Activated naive CD8-positive, alpha-beta T cell treated with anti-CD3 and anti-CD28 coated beads, Interleukin-2, amount 10 ng/mL, durations not matched to agents 7 days and 5 days (primary cell): ENCODE measurements at regions not wholly inside any gene's neighbourhood (a gene's known extent, or its start where the extent isn't known, plus 50 kb on each side); places are given as distances from the start of the nearest gene placed in this dataset.

Source experiments
- ATAC-seq: fragments of 150-1000 bp; cut with Tn5 transposase; one replicate; pipeline ENCODE4 v1.10.0; 2021; ENCODE audit warnings: low read depth, moderate library complexity
- POLR2A ChIA-PET: fragments of 350-600 bp; sonication (Branson Sonifier 250); formaldehyde crosslinking; loops from one replicate; lab custom pipeline; 2021; ENCODE audit warnings: antibody characterized with exemption; lab: Charles Lee
- DNase-seq: peaks from one replicate; pipeline ENCODE4 v3.0.0; 2021
- H3K27ac Mint-ChIP-seq: one replicate; pipeline ENCODE4 v1.8.0; 2022; ENCODE audit warnings: mild to moderate bottlenecking, mixed read lengths
- H3K27me3 Mint-ChIP-seq: one replicate; pipeline ENCODE4 v1.8.0; 2022; ENCODE audit warnings: mild to moderate bottlenecking, moderate library complexity, mixed read lengths
- H3K36me3 Mint-ChIP-seq: one replicate; pipeline ENCODE4 v1.8.0; 2021; ENCODE audit warnings: mild to moderate bottlenecking, mixed read lengths
- H3K4me1 Mint-ChIP-seq: one replicate; pipeline ENCODE4 v1.8.0; 2021; ENCODE audit warnings: mixed read lengths
- H3K4me3 Mint-ChIP-seq: one replicate; pipeline ENCODE4 v1.8.0; 2022; ENCODE audit warnings: mild to moderate bottlenecking, moderate library complexity, mixed read lengths
- H3K9me3 Mint-ChIP-seq: one replicate; pipeline ENCODE4 v1.8.0; 2021; ENCODE audit warnings: mixed read lengths

DNA sequence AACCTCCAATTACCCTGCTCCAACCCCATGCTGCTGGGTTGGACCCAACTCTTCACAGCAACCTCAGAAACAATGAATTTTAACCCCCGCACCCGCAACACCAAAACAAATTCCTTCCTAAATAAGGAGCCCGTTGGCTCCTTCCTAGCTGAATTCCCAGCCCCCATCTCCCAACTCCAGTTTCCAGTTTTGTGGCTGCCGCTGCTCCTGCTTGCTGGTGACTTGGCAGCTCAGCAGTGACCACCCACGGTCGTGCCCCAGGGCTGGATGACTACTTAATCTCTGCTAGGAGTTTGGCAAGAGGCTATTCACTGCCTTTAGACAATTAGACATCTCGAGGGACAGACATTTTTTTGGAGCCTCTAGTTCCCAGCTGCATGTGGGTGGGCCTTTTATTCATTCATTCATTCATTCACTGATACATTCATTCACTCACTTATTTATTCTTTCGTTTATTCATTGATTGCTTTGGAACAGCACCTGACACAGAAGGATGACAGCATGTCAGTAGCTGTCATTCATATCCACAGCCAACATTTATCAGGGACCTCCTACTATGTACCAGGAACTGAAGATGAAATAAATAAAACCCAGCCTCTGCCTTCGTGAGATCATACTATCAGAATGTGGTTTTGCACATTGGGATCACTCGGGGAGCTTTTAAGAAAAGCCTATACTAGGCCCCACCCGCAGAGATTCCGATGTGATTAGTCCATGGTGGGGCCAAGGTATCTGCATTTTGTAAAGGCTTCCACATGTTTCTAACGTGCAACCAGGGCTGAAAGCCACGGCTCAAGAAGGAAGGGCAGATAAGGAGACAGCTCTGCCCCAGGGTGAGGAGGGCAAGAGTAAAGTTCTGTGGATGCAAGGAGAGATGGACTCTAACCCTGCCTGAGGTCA, 256.5 kb downstream of the SHQ1 start:
- H3K27me3 Mint-ChIP-seq = no peaks in the 10 kb centered on the region
- no peaks in the 10 kb centered on the region for H3K9me3 Mint-ChIP-seq
- POLR2A ChIA-PET = no interaction called here
- H3K4me3 Mint-ChIP-seq = no peak overlapping the region
- H3K27ac Mint-ChIP-seq = no peak overlapping the region
- H3K36me3 Mint-ChIP-seq = no peaks in the 10 kb centered on the region
- ATAC-seq = no peak
- no peak for DNase-seq
- H3K4me1 Mint-ChIP-seq = peaks cover 1% of the 10 kb centered on the region

DNA sequence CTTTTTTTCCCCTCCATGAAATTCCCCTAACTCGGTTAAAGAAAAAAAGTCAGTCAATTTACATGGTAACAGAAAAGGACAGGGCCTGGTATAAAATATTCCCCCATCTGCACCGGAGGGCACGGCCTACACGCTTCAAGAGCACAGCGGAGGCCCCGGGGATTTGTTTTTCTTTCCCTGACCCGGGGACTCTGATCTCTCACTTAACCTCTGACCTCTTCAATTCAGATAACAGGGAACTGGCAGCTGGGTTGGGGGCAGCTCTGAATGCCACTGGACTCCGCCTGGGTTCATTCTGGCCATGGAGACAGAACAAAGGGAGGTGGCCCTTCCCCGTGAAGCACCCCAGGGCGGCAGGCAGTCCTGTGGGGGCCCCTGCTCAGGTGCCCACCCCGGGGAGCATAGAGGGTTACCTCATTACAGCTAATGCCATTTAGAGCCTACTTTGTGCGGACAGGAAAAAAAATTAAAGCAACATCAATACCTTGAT, 257.5 kb downstream of the SHQ1 start:
- ATAC-seq = no peak
- Mint-ChIP-seq H3K4me3 (no peak overlapping the region), H3K27me3 (no peaks in the 10 kb centered on the region), H3K36me3 (no peaks in the 10 kb centered on the region), H3K4me1 (peaks cover 1% of the 10 kb centered on the region), H3K9me3 (no peaks in the 10 kb centered on the region), H3K27ac (no peak overlapping the region)
- POLR2A ChIA-PET = no interaction called here
- no peak for DNase-seq

DNA sequence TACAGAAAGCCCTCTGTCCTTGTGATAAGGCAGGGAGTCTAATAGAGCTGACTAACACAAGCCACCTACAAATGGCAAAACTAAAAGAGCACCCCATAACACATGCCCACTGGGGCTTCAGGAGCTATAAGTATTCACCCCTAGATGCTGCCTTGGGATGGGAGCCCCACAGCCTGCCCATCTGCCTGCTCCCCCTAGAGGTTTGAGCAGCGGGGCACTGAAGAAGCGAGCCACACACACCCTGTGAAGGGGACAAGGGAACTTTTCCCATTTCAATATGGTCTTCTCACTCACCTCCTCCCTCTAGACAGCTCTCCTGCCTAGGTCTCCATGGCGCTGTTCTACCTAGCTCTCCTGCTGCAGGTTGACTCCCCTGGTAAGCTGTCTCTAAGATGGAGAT, 261.0 kb downstream of the SHQ1 start:
- H3K27me3 Mint-ChIP-seq = no peaks in the 10 kb centered on the region
- H3K36me3 Mint-ChIP-seq = no peaks in the 10 kb centered on the region
- ATAC-seq (no peak), DNase-seq (no peak)
- POLR2A ChIA-PET = no interaction called here
- no peak overlapping the region for H3K4me3 Mint-ChIP-seq
- no peaks in the 10 kb centered on the region for H3K9me3 Mint-ChIP-seq
- no peaks in the 10 kb centered on the region for H3K4me1 Mint-ChIP-seq
- H3K27ac Mint-ChIP-seq = no peak overlapping the region

DNA sequence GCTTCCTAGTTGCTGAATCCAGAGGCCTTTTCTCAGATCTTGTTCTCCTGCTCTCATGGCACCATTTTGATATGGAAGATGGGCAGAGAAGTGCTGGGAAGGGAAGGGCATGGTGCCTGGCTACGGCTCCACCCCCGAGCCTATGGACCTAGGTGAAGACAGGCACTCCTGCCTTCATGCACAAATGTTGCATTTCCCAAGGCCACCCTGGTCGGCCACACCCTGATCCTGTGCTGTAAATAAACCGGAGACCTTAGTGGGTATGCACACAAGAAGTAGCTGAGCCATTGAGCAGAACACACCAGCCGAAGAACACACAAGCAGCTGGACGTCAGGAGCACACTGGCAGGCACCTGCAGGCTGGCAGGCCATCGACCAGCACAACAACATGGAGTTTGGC, 261.6 kb downstream of the SHQ1 start:
- no peak for ATAC-seq
- POLR2A ChIA-PET = no interaction called here
- Mint-ChIP-seq H3K27me3 (no peaks in the 10 kb centered on the region), H3K27ac (no peak overlapping the region), H3K4me1 (no peaks in the 10 kb centered on the region), H3K4me3 (no peak overlapping the region), H3K9me3 (no peaks in the 10 kb centered on the region), H3K36me3 (no peaks in the 10 kb centered on the region)
- no peak for DNase-seq

DNA sequence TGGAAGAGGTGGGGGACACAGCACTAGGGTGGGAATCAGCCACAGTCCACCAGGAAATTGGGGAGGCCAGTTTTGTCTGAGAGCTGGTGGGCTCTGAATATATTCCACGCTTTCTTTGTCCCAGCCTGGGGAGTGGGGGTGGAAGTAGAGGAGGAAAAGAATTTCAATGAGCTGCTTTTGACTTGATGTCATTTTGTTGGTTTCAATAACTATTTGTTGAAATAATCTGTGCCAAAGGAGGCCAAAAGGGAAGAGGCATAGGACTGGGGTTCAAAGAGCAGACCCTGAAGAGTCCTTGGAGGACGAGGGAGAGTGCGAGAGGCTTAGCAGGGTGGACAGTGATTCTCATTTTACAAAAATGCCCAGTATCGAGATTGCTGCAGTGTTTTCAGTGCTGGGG, 262.3 kb downstream of the SHQ1 start:
- H3K27me3 Mint-ChIP-seq = no peaks in the 10 kb centered on the region
- ATAC-seq (no peak), DNase-seq (no peak)
- no peaks in the 10 kb centered on the region for H3K36me3 Mint-ChIP-seq
- H3K4me3 Mint-ChIP-seq = no peak overlapping the region
- H3K4me1 Mint-ChIP-seq = no peaks in the 10 kb centered on the region
- POLR2A ChIA-PET = no interaction called here
- H3K9me3 Mint-ChIP-seq = no peaks in the 10 kb centered on the region
- no peak overlapping the region for H3K27ac Mint-ChIP-seq

DNA sequence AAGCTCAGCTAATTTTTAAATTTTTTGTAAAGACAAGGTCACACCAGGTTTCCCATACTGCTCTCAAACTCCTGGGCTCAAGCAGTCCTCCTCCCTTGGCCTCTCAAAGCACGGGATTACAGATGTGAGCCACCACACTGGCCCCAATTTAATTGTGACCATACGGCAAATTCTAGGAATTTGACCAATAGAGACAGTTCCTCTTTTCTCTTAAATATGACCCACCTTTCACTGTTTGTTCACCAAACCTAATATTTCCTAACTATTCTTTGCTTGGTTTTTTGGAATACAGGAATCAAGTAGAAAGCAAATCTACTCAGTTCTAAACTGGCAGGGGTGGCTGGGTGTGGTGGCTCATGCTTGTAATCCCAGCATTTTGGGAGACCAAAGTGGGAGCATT, 264.0 kb downstream of the SHQ1 start:
- no peak for DNase-seq
- ATAC-seq = no peak
- no peaks in the 10 kb centered on the region for H3K27me3 Mint-ChIP-seq
- H3K36me3 Mint-ChIP-seq = no peaks in the 10 kb centered on the region
- H3K4me1 Mint-ChIP-seq = no peaks in the 10 kb centered on the region
- POLR2A ChIA-PET = no interaction called here
- H3K9me3 Mint-ChIP-seq = no peaks in the 10 kb centered on the region
- H3K27ac Mint-ChIP-seq = no peak overlapping the region
- H3K4me3 Mint-ChIP-seq = no peak overlapping the region

DNA sequence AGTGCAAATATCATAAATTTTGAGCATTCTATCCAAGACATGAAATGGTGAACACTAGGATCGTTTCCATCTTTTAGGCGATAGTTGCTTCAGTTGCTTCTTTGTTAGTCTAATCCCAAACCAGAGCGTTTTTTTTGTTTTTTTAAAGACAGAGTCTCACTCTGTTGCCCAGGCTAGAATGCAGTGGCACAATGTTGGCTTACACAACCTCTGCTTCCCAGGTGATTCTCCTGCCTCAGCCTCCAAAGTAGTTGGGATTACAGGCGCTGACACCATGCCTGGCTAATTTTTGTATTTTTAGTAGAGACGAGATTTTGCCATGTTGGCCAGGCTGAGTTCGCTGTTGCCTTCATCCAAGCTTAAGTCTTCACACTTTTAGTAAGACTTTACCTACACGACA, 265.3 kb downstream of the SHQ1 start:
- no peak for ATAC-seq
- Mint-ChIP-seq H3K9me3 (no peaks in the 10 kb centered on the region), H3K27ac (no peak overlapping the region), H3K36me3 (no peaks in the 10 kb centered on the region), H3K4me3 (no peak overlapping the region), H3K4me1 (no peaks in the 10 kb centered on the region), H3K27me3 (no peaks in the 10 kb centered on the region)
- POLR2A ChIA-PET = no interaction called here
- DNase-seq = no peak

DNA sequence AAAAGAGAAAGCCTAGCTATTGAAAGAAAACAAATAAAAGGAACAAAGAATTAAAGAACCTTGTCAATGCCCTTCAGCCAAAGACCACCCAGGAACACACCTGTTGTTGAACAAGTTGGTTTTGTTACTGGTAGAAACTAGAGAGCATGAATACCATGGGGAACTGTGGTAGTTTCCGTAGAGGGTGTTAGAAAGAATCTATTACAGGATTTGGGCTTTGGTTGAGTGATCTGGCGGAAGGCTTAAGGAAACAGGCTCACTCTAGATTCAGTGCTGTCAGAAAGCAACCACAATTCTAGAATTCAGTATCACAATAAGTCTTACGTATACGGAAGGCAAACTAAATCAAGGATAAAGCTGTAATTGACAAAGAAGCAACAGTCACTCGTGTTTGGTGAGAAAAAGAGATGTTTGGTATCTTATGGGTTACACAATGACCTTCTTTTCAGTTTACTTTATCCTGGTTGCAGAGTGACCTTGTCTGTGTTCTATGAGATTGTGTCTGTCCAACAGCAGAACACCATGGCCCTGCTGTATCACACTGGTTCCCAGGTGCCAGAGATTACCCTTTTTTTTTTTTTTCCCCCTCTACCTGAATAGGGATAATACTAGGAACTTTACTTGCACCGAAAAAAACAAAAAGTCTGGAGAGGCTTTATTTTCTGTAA, 265.9 kb downstream of the SHQ1 start:
- H3K36me3 Mint-ChIP-seq = no peaks in the 10 kb centered on the region
- no peak overlapping the region for H3K4me3 Mint-ChIP-seq
- DNase-seq = no peak
- no peaks in the 10 kb centered on the region for H3K4me1 Mint-ChIP-seq
- POLR2A ChIA-PET = no interaction called here
- H3K27ac Mint-ChIP-seq = no peak overlapping the region
- H3K27me3 Mint-ChIP-seq = no peaks in the 10 kb centered on the region
- ATAC-seq = no peak
- peaks cover 2% of the 10 kb centered on the region for H3K9me3 Mint-ChIP-seq

DNA sequence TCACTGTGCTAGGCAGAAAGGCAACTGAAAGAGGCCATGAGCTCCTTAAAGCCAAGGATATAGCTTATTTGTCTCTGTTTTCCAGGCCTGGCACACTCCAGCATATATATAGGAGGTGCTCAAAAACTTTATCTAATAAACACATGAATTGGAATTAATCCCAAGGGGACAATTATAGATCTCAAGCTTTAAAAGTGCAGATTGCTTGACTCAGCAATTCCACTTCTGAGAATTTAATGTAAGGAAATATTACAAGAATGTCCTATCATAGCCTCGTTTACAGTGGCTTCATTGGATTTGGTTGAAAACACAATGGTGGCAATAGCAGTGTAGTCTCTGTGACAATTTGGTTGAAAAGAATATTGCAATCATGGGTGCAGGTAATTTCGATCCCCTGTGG, 267.3 kb downstream of the SHQ1 start:
- no peaks in the 10 kb centered on the region for H3K36me3 Mint-ChIP-seq
- POLR2A ChIA-PET = no interaction called here
- no peak overlapping the region for H3K27ac Mint-ChIP-seq
- no peak for DNase-seq
- no peak for ATAC-seq
- H3K27me3 Mint-ChIP-seq = no peaks in the 10 kb centered on the region
- no peaks in the 10 kb centered on the region for H3K4me1 Mint-ChIP-seq
- H3K9me3 Mint-ChIP-seq = peaks cover 2% of the 10 kb centered on the region
- H3K4me3 Mint-ChIP-seq = no peak overlapping the region

DNA sequence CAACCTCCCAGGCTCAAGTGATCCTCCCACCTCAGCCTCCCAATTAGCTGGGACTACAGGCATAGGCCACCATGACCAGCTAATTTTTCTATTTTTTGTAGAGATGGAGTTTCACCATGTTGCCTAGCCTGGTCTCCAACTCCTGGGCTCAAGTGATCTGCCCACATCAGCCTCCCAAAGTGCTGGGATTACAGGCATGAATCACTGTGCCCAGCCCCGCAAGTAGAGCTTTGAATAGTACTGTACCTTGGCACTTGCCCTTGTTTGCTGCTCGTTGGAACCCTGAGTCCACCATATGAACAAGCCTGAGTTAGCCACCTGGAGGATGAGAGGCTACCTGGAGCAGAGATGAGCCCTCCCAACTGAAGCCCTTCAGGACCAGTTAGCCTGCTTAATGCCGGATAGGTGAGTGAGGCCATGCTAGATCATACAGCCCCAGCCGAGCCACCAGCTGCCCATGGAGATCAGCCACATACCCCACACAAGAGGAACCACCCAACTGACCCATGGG, 267.9 kb downstream of the SHQ1 start:
- no peaks in the 10 kb centered on the region for H3K36me3 Mint-ChIP-seq
- no peak for ATAC-seq
- peaks cover 2% of the 10 kb centered on the region for H3K9me3 Mint-ChIP-seq
- H3K4me3 Mint-ChIP-seq = no peak overlapping the region
- POLR2A ChIA-PET = no interaction called here
- no peaks in the 10 kb centered on the region for H3K27me3 Mint-ChIP-seq
- no peak for DNase-seq
- no peak overlapping the region for H3K27ac Mint-ChIP-seq
- H3K4me1 Mint-ChIP-seq = no peaks in the 10 kb centered on the region

DNA sequence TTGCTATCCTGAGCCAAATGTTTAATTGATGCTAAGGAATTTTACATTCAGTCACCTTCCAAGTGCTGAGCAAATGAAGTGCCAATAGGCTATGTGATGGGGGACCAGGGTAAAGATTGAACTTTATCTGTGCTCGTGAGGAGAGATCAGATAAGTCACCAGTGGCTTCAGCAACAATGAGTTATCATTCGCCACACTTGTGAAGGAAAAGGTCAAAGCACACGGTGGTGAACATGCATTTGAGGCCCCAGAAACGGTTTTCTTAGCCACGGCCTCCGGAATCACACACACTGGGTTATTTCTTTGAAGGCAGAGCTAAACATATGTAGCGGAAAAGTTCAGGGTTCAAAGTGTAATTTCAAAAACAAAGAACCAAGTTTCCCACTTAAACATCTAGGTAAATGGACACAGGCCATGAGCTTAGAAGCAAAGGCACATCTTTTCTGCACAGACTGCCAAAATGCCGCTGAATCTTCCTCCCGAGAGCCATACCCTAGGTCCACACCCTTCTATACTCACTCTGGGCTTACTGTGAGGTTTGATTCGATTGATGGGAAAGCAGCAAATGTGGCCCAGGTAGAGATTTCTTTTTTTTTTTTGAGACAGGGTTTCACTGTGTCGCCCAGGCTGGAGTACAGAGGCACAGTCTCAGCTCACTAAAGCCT, 268.5 kb downstream of the SHQ1 start:
- Mint-ChIP-seq H3K4me3 (no peak overlapping the region), H3K4me1 (no peaks in the 10 kb centered on the region), H3K9me3 (peaks cover 2% of the 10 kb centered on the region), H3K36me3 (no peaks in the 10 kb centered on the region), H3K27me3 (no peaks in the 10 kb centered on the region), H3K27ac (no peak overlapping the region)
- DNase-seq (no peak), ATAC-seq (no peak)
- POLR2A ChIA-PET = no interaction called here

DNA sequence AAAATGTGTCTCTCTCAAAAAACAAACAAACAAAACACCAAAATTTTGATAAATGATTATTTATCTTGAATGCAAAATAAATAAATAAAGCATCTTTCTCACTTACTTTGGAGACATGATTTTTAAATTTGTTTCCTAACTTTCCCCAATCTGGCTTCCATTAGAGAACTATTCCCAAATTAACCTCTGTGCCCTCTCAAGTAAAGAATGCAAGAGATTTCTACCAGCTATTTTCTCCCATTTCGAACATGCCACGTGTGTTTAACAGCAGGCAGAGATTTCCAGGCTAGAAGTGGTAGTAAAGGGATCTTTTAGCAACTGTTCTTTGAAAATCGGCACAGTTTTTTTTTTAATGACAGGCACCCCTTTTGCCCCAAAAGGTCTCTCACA, 269.1 kb downstream of the SHQ1 start:
- no peak for DNase-seq
- ATAC-seq = no peak
- no peaks in the 10 kb centered on the region for H3K36me3 Mint-ChIP-seq
- POLR2A ChIA-PET = interaction anchor here (0.6 kb wide), 1 partner anchor 187 kb away, joined by 3 read pairs; no protein-coding TSS in a partner anchor
- H3K4me1 Mint-ChIP-seq = no peaks in the 10 kb centered on the region
- no peak overlapping the region for H3K27ac Mint-ChIP-seq
- no peak overlapping the region for H3K4me3 Mint-ChIP-seq
- no peaks in the 10 kb centered on the region for H3K27me3 Mint-ChIP-seq
- H3K9me3 Mint-ChIP-seq = peaks cover 2% of the 10 kb centered on the region

DNA sequence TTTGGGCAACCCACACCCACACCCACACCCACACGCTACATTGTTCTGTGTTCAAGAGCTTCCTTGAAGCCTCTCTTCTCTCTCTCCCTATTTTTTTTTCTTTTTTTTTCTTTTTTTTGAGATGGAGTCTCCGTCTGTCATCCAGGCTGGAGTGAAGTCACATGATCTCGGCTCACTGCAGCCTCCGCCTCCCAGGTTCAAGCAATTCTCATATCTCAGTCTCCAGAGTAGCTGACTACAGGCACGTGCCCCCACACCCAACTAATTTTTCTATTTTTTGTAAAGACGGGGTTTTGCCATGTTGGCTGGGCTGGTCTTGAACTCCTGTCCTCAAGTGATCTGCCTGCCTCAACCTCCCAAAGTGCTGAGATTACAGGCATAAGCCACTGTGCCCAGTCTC, 271.1 kb downstream of the SHQ1 start:
- no peaks in the 10 kb centered on the region for H3K4me1 Mint-ChIP-seq
- no peaks in the 10 kb centered on the region for H3K27me3 Mint-ChIP-seq
- no peaks in the 10 kb centered on the region for H3K36me3 Mint-ChIP-seq
- H3K4me3 Mint-ChIP-seq = no peak overlapping the region
- peaks cover 2% of the 10 kb centered on the region for H3K9me3 Mint-ChIP-seq
- DNase-seq (no peak), ATAC-seq (no peak)
- POLR2A ChIA-PET = no interaction called here
- H3K27ac Mint-ChIP-seq = no peak overlapping the region
